Right atrium auricular region (tissue), 2 donors: ENCODE measurements at regions not wholly inside any gene's neighbourhood (a gene's known extent, or its start where the extent isn't known, plus 50 kb on each side); places are given as distances from the start of the nearest gene placed in this dataset.
A peak's percentile ranks its signal among the peaks of the same experiment; 100 is the strongest.
"Not testable (repeated sequence)": the region's sequence is repeated elsewhere in the genome, so short reads cannot be mapped to it uniquely, and the experiment has no call there.

Source experiments
- DNase-seq: peaks from one replicate; pipeline ENCODE4 v3.0.0-alpha.2; 2019; ENCODE audit warnings: low spot score
- H3K27ac ChIP-seq, 2 donors: fragments of 200-600 bp; sonication (generic); 1 replicate in 1 of 2; 2 replicates in 1 of 2; pipeline ENCODE4 v1.5.1; 2016 to 2019
- H3K27me3 ChIP-seq, 2 donors: fragments of 200-600 bp; sonication (generic); one replicate each; pipeline versions ENCODE4 v1.5.1 to v1.6.0; 2017 to 2019
- H3K36me3 ChIP-seq: fragments of 200-600 bp; sonication (generic); one replicate; pipeline ENCODE4 v1.5.1; 2016
- H3K4me1 ChIP-seq, 2 donors: fragments of 200-600 bp; sonication (generic); one replicate each; pipeline versions ENCODE4 v1.5.1 to v1.6.0; 2017 to 2019
- H3K4me3 ChIP-seq, 2 donors: fragments of 200-600 bp; sonication (generic); 1 replicate in 1 of 2; 2 replicates in 1 of 2; pipeline ENCODE4 v1.5.1; 2017 to 2019; ENCODE audit warnings: mild to moderate bottlenecking in 1 of 2, moderate library complexity in 1 of 2
- H3K9me3 ChIP-seq, 2 donors: fragments of 200-600 bp; sonication (generic); one replicate each; pipeline ENCODE4 v1.5.1; 2019
- CTCF ChIP-seq, 2 donors: fragments of 200-600 bp; sonication (generic); IDR thresholded peaks; one replicate each; pipeline ENCODE4 v1.5.1; 2019; ENCODE audit warnings: antibody characterized with exemption in 2 of 2

- no peak for DNase-seq
- no peaks in the 10 kb centered on the region for H3K36me3 ChIP-seq
- H3K4me3 ChIP-seq, result no peak overlapping the region
- no peak overlapping the region for H3K27ac ChIP-seq
- no peaks in the 10 kb centered on the region for H3K9me3 ChIP-seq
- no peak for TF ChIP-seq CTCF (IDR thresholded peaks at IDR 0.05)
- H3K4me1 ChIP-seq, result no peaks in the 10 kb centered on the region
- H3K27me3 ChIP-seq, result no peaks in the 10 kb centered on the region
These were observed 249.0 kb upstream of the CDH2 start for GRCh38 chr18:28425886-28426285.

DNA sequence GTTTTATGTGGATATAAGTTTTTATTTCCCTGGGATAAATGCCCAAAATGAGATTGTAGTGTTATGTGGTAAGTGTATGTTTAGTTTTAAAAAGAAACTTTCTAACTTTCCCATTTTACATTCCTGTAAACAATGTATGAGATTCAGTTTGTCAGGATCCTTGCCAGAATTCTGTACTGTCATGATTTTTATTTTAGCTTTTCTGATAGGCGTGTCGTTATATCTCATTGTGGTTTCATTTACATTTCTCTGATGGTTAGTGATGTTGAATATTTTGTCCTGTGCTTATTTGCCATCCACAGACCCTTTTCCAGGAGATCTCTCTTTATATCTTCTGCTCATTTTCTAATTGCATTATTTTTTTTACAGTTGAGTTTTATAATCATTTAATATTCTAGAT is 245.6 kb upstream of the CDH2 start:
- Histone ChIP-seq H3K27ac (no peak overlapping the region), H3K4me1 (no peaks in the 10 kb centered on the region), H3K4me3 (no peak overlapping the region), H3K9me3 (no peaks in the 10 kb centered on the region), H3K36me3 (no peaks in the 10 kb centered on the region), H3K27me3 (no peaks in the 10 kb centered on the region)
- TF ChIP-seq CTCF (IDR thresholded peaks at IDR 0.05), result no peak
- no peak for DNase-seq

GRCh38 chr18:28421950-28422349 is 245.0 kb upstream of the CDH2 start:
- not testable (repeated sequence) for H3K4me3 ChIP-seq, H3K27me3 ChIP-seq, H3K27ac ChIP-seq, H3K9me3 ChIP-seq, H3K4me1 ChIP-seq, DNase-seq, H3K36me3 ChIP-seq

GRCh38 chr18:28412521-28412920 is 235.6 kb upstream of the CDH2 start:
- no peaks in the 10 kb centered on the region for H3K36me3 ChIP-seq
- H3K4me1 ChIP-seq, result no peaks in the 10 kb centered on the region
- H3K4me3 ChIP-seq, result no peak overlapping the region
- no peaks in the 10 kb centered on the region for H3K9me3 ChIP-seq
- DNase-seq, result no peak
- TF ChIP-seq CTCF (IDR thresholded peaks at IDR 0.05), result no peak
- H3K27me3 ChIP-seq, result no peaks in the 10 kb centered on the region
- no peak overlapping the region for H3K27ac ChIP-seq

- no peaks in the 10 kb centered on the region for H3K9me3 ChIP-seq
- H3K36me3 ChIP-seq, result no peaks in the 10 kb centered on the region
- H3K4me3 ChIP-seq, result no peak overlapping the region
- H3K27me3 ChIP-seq, result no peaks in the 10 kb centered on the region
- H3K4me1 ChIP-seq, result no peaks in the 10 kb centered on the region
- H3K27ac ChIP-seq, result no peak overlapping the region
- DNase-seq, result peak; percentile 70
- TF ChIP-seq CTCF (IDR thresholded peaks at IDR 0.05), result no peak
These were observed 234.9 kb upstream of the CDH2 start for GRCh38 chr18:28411806-28412205.

DNA sequence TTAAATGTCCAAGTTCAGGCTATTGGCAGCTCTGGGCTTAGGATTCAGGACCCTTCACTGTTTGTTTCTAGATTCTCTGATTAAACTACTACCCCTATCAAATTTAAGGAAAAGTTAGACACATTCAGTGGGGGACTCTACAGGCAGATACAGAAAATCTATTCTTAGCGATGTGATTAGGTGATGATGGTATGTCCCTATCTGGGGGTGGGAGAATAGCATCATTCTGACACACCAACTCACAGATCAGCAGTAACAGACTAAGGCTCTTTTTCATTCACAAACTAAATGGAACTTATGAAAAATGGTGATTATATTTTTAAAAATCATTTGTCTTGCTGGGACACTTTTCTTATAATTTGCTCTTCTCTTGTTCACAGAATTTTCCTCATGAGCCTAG is 232.9 kb upstream of the CDH2 start:
- no peak overlapping the region for H3K27ac ChIP-seq
- H3K36me3 ChIP-seq, result no peaks in the 10 kb centered on the region
- no peaks in the 10 kb centered on the region for H3K4me1 ChIP-seq
- H3K9me3 ChIP-seq, result no peaks in the 10 kb centered on the region
- TF ChIP-seq CTCF (IDR thresholded peaks at IDR 0.05), result no peak
- no peak overlapping the region for H3K4me3 ChIP-seq
- no peaks in the 10 kb centered on the region for H3K27me3 ChIP-seq
- no peak for DNase-seq
